Keratinocyte (primary cell): ENCODE measurements at regions not wholly inside any gene's neighbourhood (a gene's known extent, or its start where the extent isn't known, plus 50 kb on each side); places are given as distances from the start of the nearest gene placed in this dataset.

ENCODE experiments used
- EZH2 ChIP-seq: IDR thresholded peaks from one replicate; pipeline ENCODE4 v1.6.1; 2012; ENCODE audit warnings: inconsistent platforms, mild to moderate bottlenecking, low read length, moderate library complexity
- TF ChIP-seq, protein P1 (sequence below), 3 experiments: IDR thresholded peaks in 1 of 3; conservative IDR thresholded peaks in 1 of 3; optimal IDR thresholded peaks in 1 of 3; 2 replicates in 2 of 3; 3 replicates in 1 of 3; pipeline versions ENCODE3 to v1.5.1; 2011; ENCODE audit warnings: low read length in 3 of 3, mild to moderate bottlenecking in 3 of 3, moderate library complexity in 2 of 3, control low read depth in 1 of 3, inconsistent platforms in 1 of 3; ENCODE audit not compliant: insufficient read depth in 2 of 3; ENCODE audit errors: extremely low read depth in 1 of 3

DNA sequence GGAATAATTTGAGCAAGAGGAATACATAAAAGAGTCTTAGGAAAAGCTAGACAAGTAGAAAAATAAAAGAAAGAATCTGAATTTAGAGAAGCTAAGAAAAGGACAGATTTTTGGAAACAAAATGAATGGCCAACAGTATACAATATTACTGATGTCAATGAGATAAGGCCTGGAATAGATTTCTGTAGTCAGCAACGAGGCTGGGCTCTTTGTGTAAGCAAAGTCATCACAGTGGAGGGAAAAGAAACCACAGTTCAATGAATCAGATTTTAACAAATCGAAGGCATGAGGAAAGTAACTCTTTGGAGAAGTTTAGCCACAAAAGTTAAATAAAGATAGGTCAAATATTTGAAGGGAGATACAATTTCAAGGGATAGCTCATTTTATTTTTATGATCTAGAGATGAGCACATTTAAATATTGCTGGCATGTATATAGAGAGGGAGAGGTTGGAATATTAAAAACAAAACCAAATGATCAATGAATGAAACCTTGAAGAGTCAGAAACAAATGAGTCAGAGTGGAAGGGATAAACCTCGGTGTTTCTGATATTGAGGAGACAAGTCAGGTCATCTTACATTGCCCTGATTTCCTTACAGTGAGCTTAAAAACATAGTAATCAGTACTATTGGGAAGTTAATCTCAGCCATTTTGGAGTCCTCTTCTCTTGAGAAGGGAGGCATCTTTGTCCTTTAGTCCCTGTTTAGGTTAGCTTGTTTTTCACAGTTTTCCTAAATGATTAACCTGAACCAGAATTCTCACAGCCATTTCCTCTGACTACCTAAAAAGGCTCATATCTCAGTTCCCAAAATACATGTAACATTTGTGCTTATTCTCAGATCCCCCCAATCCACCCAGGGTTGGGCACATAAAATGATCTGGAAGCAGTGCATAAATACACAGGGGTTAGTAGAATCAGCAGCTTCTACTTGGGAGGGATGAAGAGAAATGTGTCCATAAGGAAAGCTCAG is 620.0 kb upstream of the B3GALT2 start:
- TF ChIP-seq, protein P1, sequence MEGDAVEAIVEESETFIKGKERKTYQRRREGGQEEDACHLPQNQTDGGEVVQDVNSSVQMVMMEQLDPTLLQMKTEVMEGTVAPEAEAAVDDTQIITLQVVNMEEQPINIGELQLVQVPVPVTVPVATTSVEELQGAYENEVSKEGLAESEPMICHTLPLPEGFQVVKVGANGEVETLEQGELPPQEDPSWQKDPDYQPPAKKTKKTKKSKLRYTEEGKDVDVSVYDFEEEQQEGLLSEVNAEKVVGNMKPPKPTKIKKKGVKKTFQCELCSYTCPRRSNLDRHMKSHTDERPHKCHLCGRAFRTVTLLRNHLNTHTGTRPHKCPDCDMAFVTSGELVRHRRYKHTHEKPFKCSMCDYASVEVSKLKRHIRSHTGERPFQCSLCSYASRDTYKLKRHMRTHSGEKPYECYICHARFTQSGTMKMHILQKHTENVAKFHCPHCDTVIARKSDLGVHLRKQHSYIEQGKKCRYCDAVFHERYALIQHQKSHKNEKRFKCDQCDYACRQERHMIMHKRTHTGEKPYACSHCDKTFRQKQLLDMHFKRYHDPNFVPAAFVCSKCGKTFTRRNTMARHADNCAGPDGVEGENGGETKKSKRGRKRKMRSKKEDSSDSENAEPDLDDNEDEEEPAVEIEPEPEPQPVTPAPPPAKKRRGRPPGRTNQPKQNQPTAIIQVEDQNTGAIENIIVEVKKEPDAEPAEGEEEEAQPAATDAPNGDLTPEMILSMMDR (optimal IDR thresholded peaks at IDR 0.05 in 1 of 3, IDR thresholded peaks at IDR 0.05 in 1 of 3, conservative IDR thresholded peaks at IDR 0.05 in 1 of 3; ENCODE audit: extremely low read depth in 1 of 3, insufficient read depth in 2 of 3, low read length in 3 of 3): no peak
- TF ChIP-seq EZH2: no peak
